ENCODE measurements at regions not wholly inside any gene's neighbourhood (a gene's known extent, or its start where the extent isn't known, plus 50 kb on each side); places are given as distances from the start of the nearest gene placed in this dataset.
"Not testable (repeated sequence)": the region's sequence is repeated elsewhere in the genome, so short reads cannot be mapped to it uniquely, and the experiment has no call there.

DNA sequence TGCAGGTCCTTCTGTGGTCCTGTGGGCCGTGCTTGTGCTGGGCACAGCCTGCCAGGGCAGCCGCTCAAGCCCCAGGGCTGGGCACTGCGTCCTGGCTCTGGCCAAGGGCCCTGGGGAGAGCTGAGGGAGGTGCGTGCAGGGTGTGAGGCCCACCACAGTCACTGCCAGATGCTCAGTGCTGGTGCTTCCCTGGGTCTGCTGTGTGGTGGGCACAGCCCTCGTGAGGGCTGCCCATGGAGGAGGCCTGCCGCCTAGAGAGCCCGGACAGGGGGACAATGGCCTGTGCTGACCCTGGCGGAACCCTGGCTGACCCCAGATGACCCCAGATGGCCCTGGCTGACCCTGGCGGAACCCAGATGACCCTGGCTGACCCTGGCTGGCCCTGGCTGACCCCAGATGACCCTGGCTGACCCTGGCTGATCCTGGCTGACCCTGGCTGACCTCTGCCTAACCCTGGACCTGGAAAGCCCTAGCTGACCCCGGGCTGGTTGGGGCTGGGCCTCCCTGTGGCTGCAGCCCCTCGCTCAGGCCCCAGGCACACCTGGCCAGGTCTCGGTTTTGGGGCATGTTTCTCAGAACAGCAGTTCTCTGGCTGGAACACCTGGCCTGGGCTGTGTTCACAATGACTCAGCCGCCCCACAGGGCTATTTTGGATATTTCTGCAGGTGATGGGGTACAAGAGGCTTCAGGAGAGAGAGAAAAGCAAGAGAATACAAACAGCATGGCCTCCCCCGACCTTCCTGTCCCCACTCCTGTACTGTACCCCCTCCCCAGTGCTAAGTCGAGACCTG, 55.4 kb downstream of the TMEM121 start:
- H3K4me3 ChIP-seq: no peak overlapping the region
- H3K27ac ChIP-seq: no peak overlapping the region

DNA sequence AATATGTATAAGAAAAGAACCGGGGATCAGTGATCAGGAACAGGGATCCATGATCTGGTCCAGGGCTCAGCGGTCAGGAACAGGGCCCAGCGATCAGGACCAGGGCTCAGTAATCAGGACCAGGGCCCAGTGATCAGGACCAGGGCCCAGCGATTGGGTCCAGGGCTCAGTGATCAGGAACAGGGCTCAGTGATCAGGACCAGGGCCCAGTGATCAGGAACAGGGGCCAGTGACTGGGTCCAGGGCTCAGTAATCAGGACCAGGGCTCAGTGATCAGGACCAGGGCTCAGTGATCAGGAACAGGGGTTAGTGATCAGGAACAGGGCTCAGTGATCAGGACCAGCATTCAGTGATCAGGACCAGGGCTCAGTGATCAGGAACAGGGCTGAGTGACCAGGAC, 56.3 kb downstream of the TMEM121 start:
- no peak overlapping the region for H3K4me2 ChIP-seq
- H3K36me3 ChIP-seq: no peaks in the 10 kb centered on the region
- no peak for TF ChIP-seq Cebpa-rat (IDR thresholded peaks at IDR 0.05)
- no peak overlapping the region for H3K9ac ChIP-seq
- H3K27ac ChIP-seq: no peak overlapping the region
- H3K9me3 ChIP-seq (replicated peaks in 1 of 11): 0 out of 22 replicates have a peak, but pooled peaks cover 0 to 4% (median 0%) of the 10 kb centered on the region in 11 experiments
- 0 out of 22 replicates have a peak, but pooled peaks cover 0 to 5% (median 0%) of the 10 kb centered on the region in 11 experiments for H3K27me3 ChIP-seq
- no peak overlapping the region for H3K4me3 ChIP-seq
- peaks cover 0 to 26% (median 15%) of the 10 kb centered on the region in 10 experiments; a peak in 12 of 20 replicates for H3K4me1 ChIP-seq
- H4K20me1 ChIP-seq: no peaks in the 10 kb centered on the region

More for the DNA sequence above, 55.4 kb downstream of the TMEM121 start:
- Histone ChIP-seq H3K36me3 (no peaks in the 10 kb centered on the region), H3K4me2 (peak overlapping the region in 5 of 11 experiments; percentile 10 to 28 (median 24); a peak in 5 of 22 replicates), H4K20me1 (no peaks in the 10 kb centered on the region), H3K27me3 (0 out of 22 replicates have a peak, but pooled peaks cover 0 to 5% (median 0%) of the 10 kb centered on the region in 11 experiments), H3K9ac (peak overlapping the region in 1 of 11 experiments; percentile 29; a peak in 1 of 22 replicates), H3K4me1 (peaks cover 0 to 35% (median 24%) of the 10 kb centered on the region in 10 experiments; a peak in 13 of 20 replicates), H3K9me3 (replicated peaks in 1 of 11) (0 out of 22 replicates have a peak, but pooled peaks cover 0 to 4% (median 0%) of the 10 kb centered on the region in 11 experiments)
- no peak for TF ChIP-seq Cebpa-rat (IDR thresholded peaks at IDR 0.05)

- H3K27ac ChIP-seq; H3K36me3 ChIP-seq; H4K20me1 ChIP-seq; H3K9ac ChIP-seq; H3K4me3 ChIP-seq; H3K27me3 ChIP-seq; H3K4me2 ChIP-seq; H3K9me3 ChIP-seq (replicated peaks in 1 of 11): not testable (repeated sequence)
- H3K4me1 ChIP-seq: peaks cover 0 to 18% (median 12%) of the 10 kb centered on the region in 10 experiments; a peak in 10 of 20 replicates
Measured at GRCh38 chr14:105583914-105584313, 57.5 kb downstream of the TMEM121 start.

- not testable (repeated sequence) for H4K20me1 ChIP-seq; H3K9ac ChIP-seq; H3K9me3 ChIP-seq (replicated peaks in 1 of 11); H3K4me3 ChIP-seq; H3K27me3 ChIP-seq; H3K36me3 ChIP-seq; H3K27ac ChIP-seq
- Histone ChIP-seq H3K4me2 (peak overlapping the region in 5 of 11 experiments; percentile 11 to 46 (median 40); a peak in 8 of 22 replicates), H3K4me1 (peaks cover 7 to 18% (median 12%) of the 10 kb centered on the region in 10 experiments; a peak in 16 of 20 replicates)
Measured at GRCh38 chr14:105585290-105585689, 58.9 kb downstream of the TMEM121 start.

GRCh38 chr14:105585722-105586121, 59.3 kb downstream of the TMEM121 start:
- H3K4me1 ChIP-seq: peaks cover 7 to 18% (median 12%) of the 10 kb centered on the region in 10 experiments; a peak in 16 of 20 replicates
- H3K27ac ChIP-seq; H3K9ac ChIP-seq; H3K36me3 ChIP-seq; H3K9me3 ChIP-seq (replicated peaks in 1 of 11); H4K20me1 ChIP-seq; H3K4me3 ChIP-seq; H3K27me3 ChIP-seq: not testable (repeated sequence)
- H3K4me2 ChIP-seq: peak overlapping the region in 5 of 11 experiments; percentile 11 to 46 (median 40); a peak in 9 of 22 replicates

DNA sequence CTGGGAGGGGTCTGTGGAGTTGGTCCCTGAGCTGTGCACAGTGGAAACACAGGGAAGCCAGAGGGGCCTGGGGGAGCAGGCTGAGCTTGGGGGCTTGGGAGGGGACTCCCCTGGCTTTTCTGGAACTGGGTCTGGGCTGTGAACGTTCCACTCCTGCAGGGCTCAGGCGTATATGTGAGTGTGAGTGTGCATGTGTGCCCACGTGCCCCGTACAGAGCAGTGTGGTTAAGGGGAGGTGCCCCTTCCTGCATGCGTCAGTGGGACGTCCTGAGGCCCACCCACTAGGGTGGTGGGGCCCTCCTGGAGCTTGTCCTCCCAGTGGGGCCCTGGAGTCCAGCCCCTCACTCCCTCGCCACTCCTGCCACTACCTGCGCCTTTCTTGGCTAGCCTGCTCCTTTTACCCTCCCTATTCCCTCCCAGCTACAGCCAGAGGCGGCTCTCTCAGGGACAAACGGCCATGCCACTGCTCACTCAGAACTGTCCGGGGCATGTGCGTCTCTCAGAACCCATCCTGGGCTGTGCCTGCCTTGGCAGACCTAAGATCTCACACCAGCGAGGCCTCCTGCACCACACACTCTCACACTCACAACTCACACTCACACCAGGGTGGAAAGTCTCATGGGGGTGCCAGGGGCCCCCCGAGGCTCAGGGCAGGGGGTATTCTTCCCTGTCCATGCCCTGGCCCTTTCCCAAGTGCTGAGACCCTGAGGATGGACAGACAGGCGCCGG, 59.9 kb downstream of the TMEM121 start:
- Histone ChIP-seq H3K4me2 (peak overlapping the region in 5 of 11 experiments; percentile 11 to 46 (median 40); a peak in 9 of 22 replicates), H3K4me1 (peaks cover 7 to 18% (median 12%) of the 10 kb centered on the region in 10 experiments; a peak in 16 of 20 replicates)
- H3K4me3 ChIP-seq; H3K27me3 ChIP-seq; H3K9me3 ChIP-seq (replicated peaks in 1 of 11); H3K36me3 ChIP-seq; H4K20me1 ChIP-seq; H3K9ac ChIP-seq; H3K27ac ChIP-seq: not testable (repeated sequence)

DNA sequence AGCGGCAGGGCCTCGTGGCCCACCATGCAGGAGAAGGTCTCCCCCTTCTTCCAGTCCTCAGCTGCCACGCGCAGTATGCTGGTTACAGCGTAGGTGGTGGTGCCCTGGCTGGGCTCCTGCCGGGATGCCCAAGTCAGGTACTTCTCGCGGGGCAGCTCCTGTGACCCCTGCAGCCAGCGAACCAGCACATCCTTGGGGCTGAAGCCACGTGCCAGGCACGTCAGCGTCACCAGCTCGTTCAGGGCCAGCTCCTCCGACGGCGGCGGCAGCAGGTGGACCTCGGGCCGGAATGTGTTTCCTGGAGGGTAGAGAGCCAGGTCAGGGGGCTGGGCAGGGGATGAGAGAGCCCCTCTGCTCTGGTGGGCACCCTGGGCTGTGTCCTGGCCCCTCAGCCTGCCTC, 60.7 kb downstream of the TMEM121 start:
- not testable (repeated sequence) for H3K4me3 ChIP-seq; H4K20me1 ChIP-seq; H3K27ac ChIP-seq; H3K4me2 ChIP-seq; H3K9ac ChIP-seq; H3K9me3 ChIP-seq (replicated peaks in 1 of 11); H3K27me3 ChIP-seq; H3K36me3 ChIP-seq
- H3K4me1 ChIP-seq: peaks cover 0 to 11% (median 9%) of the 10 kb centered on the region in 10 experiments; a peak in 16 of 20 replicates

DNA sequence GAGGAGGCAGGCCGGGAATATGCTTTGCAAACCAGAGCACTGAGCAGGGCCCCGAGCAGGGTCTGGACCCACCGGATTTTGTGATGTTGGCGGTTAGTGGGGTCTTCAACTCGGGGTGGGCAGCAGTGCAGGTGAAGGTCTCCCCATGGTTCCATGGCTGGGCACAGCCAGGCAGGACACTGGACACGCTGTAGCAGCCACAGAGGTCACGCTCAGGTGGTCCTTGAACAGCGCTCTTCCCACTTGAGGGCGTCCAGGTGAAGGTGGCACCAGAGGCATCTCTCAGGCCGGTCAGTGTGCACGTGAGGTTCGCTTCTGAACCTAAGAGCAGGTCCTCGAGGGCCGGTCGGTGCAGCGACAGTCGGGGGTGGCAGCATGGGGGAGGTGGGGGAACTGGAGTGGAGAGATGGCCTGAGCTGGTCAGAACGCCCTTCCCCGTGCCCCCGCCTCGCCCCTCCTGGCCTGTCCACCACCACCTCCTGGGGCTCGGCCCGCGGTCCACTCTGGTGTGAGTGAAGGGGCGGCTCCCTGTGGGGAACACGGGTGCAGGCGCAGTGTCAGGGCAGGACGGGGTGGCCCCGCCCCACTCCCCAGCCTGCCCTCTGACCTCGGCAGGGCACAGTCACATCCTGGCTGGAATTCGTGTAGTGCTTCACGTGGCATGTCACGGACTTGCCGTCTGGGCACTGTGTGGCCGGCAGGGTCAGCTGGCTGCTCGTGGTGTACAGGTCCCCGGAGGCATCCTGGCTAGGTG, 61.3 kb downstream of the TMEM121 start:
- not testable (repeated sequence) for H4K20me1 ChIP-seq; H3K27me3 ChIP-seq; H3K4me3 ChIP-seq; H3K9me3 ChIP-seq (replicated peaks in 1 of 11); H3K9ac ChIP-seq; H3K36me3 ChIP-seq; H3K27ac ChIP-seq; H3K4me2 ChIP-seq
- peaks cover 0 to 11% (median 9%) of the 10 kb centered on the region in 10 experiments; a peak in 16 of 20 replicates for H3K4me1 ChIP-seq

All from BLaER1 treated with 17β-estradiol and CSF1 and Interleukin-3, amounts not matched to agents 10 nM and 100 nM (cell line).